Activated CD4-positive, alpha-beta T cell treated with anti-CD3 and anti-CD28 coated beads, Interleukin-2, amount 10 ng/mL, durations not matched to agents 24 days and 14 days (primary cell): ENCODE measurements at regions not wholly inside any gene's neighbourhood (a gene's known extent, or its start where the extent isn't known, plus 50 kb on each side); places are given as distances from the start of the nearest gene placed in this dataset.

Experiments
- DNase-seq: peaks from one replicate; pipeline ENCODE4 v3.0.0; 2022
- H3K27ac Mint-ChIP-seq: one replicate; pipeline ENCODE4 v1.8.0; 2022; ENCODE audit warnings: mild to moderate bottlenecking, mixed read lengths
- H3K27me3 Mint-ChIP-seq: one replicate; pipeline ENCODE4 v1.8.0; 2022; ENCODE audit warnings: mixed read lengths
- H3K36me3 Mint-ChIP-seq: one replicate; pipeline ENCODE4 v1.8.0; 2022; ENCODE audit warnings: low read depth, mild to moderate bottlenecking, mixed read lengths
- H3K4me1 Mint-ChIP-seq: one replicate; pipeline ENCODE4 v1.8.0; 2021; ENCODE audit warnings: mixed read lengths
- H3K4me3 Mint-ChIP-seq: one replicate; pipeline ENCODE4 v1.8.0; 2022; ENCODE audit warnings: mild to moderate bottlenecking, moderate library complexity, mixed read lengths
- H3K9me3 Mint-ChIP-seq: one replicate; pipeline ENCODE4 v1.8.0; 2021; ENCODE audit warnings: mixed read lengths
- intact Hi-C: fragments of 100-400 bp; cut with micrococcal nuclease; formaldehyde crosslinking; loops from one replicate; pipeline ENCODE4 v1.15.1; 2023

- H3K4me1 Mint-ChIP-seq = peaks cover 31% of the 10 kb centered on the region
- no peak for DNase-seq
- H3K36me3 Mint-ChIP-seq = no peaks in the 10 kb centered on the region
- H3K4me3 Mint-ChIP-seq = no peak overlapping the region
- no peaks in the 10 kb centered on the region for H3K27me3 Mint-ChIP-seq
- intact Hi-C loops = no loop called here
- no peak overlapping the region for H3K27ac Mint-ChIP-seq
- peaks cover 16% of the 10 kb centered on the region for H3K9me3 Mint-ChIP-seq
These were observed 273.1 kb downstream of the CLIC5 start for GRCh38 chr6:45742591-45742990.

- peak overlapping the region; percentile 16 for H3K4me3 Mint-ChIP-seq
These were observed 274.1 kb downstream of the CLIC5 start for GRCh38 chr6:45741437-45742171.

GRCh38 chr6:45739058-45739457 lies 276.6 kb downstream of the CLIC5 start:
- Mint-ChIP-seq H3K4me1 (peaks cover 51% of the 10 kb centered on the region), H3K36me3 (no peaks in the 10 kb centered on the region), H3K27ac (no peak overlapping the region), H3K4me3 (no peak overlapping the region), H3K9me3 (no peaks in the 10 kb centered on the region), H3K27me3 (peaks cover 1% of the 10 kb centered on the region)
- DNase-seq = no peak
- intact Hi-C loops = loop anchor here (5.0 kb wide), 1 partner anchor 252 kb away; no protein-coding TSS in a partner anchor

More at GRCh38 chr6:45741437-45742171, 274.1 kb downstream of the CLIC5 start:
- H3K27ac Mint-ChIP-seq = peak overlapping the region; percentile 60
- H3K36me3 Mint-ChIP-seq = no peaks in the 10 kb centered on the region
- intact Hi-C loops = no loop called here
- H3K27me3 Mint-ChIP-seq = no peaks in the 10 kb centered on the region
- peaks cover 7% of the 10 kb centered on the region for H3K9me3 Mint-ChIP-seq
- peaks cover 41% of the 10 kb centered on the region for H3K4me1 Mint-ChIP-seq
- peak; percentile 67 for DNase-seq

- peak overlapping the region; percentile 85 for H3K27ac Mint-ChIP-seq
- no peak for DNase-seq
- H3K36me3 Mint-ChIP-seq = no peaks in the 10 kb centered on the region
- intact Hi-C loops = loop anchor here (5.0 kb wide), 1 partner anchor 251 kb away; no protein-coding TSS in a partner anchor
- peaks cover 53% of the 10 kb centered on the region for H3K4me1 Mint-ChIP-seq
- no peaks in the 10 kb centered on the region for H3K9me3 Mint-ChIP-seq
- peak overlapping the region; percentile 68 for H3K4me3 Mint-ChIP-seq
- H3K27me3 Mint-ChIP-seq = peaks cover 3% of the 10 kb centered on the region
These were observed 277.6 kb downstream of the CLIC5 start for GRCh38 chr6:45738057-45738455.

GRCh38 chr6:45737331-45738056 lies 278.2 kb downstream of the CLIC5 start:
- Mint-ChIP-seq H3K9me3 (no peaks in the 10 kb centered on the region), H3K4me1 (peaks cover 53% of the 10 kb centered on the region), H3K36me3 (no peaks in the 10 kb centered on the region), H3K27ac (peak overlapping the region; percentile 85), H3K4me3 (peak overlapping the region; percentile 68), H3K27me3 (peaks cover 3% of the 10 kb centered on the region)
- DNase-seq = peak; percentile 82
- intact Hi-C loops = loop anchor here (1.0 to 5.0 kb wide), 8 partner anchors 22 to 361 kb away; partner anchors contain the start of gene SUPT3H

- no peak overlapping the region for H3K4me3 Mint-ChIP-seq
- H3K27ac Mint-ChIP-seq = peak overlapping the region; percentile 16
- H3K4me1 Mint-ChIP-seq = peaks cover 41% of the 10 kb centered on the region
- peaks cover 3% of the 10 kb centered on the region for H3K27me3 Mint-ChIP-seq
- intact Hi-C loops = loop anchor here (2.0 to 5.0 kb wide), 3 partner anchors 87 to 359 kb away; partner anchors contain the start of gene SUPT3H
- DNase-seq = no peak
- H3K36me3 Mint-ChIP-seq = no peaks in the 10 kb centered on the region
- H3K9me3 Mint-ChIP-seq = no peaks in the 10 kb centered on the region
These were observed 279.5 kb downstream of the CLIC5 start for GRCh38 chr6:45736134-45736533.

- Mint-ChIP-seq H3K4me1 (peaks cover 27% of the 10 kb centered on the region), H3K36me3 (no peaks in the 10 kb centered on the region), H3K9me3 (no peaks in the 10 kb centered on the region), H3K27ac (no peak overlapping the region), H3K4me3 (no peak overlapping the region), H3K27me3 (peaks cover 3% of the 10 kb centered on the region)
- intact Hi-C loops = no loop called here
- no peak for DNase-seq
These were observed 282.9 kb downstream of the CLIC5 start for GRCh38 chr6:45732731-45733130.

- H3K9me3 Mint-ChIP-seq = peaks cover 13% of the 10 kb centered on the region
- peaks cover 3% of the 10 kb centered on the region for H3K27me3 Mint-ChIP-seq
- no peaks in the 10 kb centered on the region for H3K36me3 Mint-ChIP-seq
- DNase-seq = no peak
- H3K27ac Mint-ChIP-seq = no peak overlapping the region
- no peak overlapping the region for H3K4me3 Mint-ChIP-seq
- intact Hi-C loops = no loop called here
- H3K4me1 Mint-ChIP-seq = peaks cover 6% of the 10 kb centered on the region
These were observed 285.4 kb downstream of the CLIC5 start for GRCh38 chr6:45730232-45730631.

- intact Hi-C loops = no loop called here
- H3K27ac Mint-ChIP-seq = no peak overlapping the region
- H3K36me3 Mint-ChIP-seq = no peaks in the 10 kb centered on the region
- peaks cover 13% of the 10 kb centered on the region for H3K9me3 Mint-ChIP-seq
- peaks cover 4% of the 10 kb centered on the region for H3K4me1 Mint-ChIP-seq
- H3K4me3 Mint-ChIP-seq = no peak overlapping the region
- no peak for DNase-seq
- peaks cover under 1% of the 10 kb centered on the region for H3K27me3 Mint-ChIP-seq
These were observed 287.0 kb downstream of the CLIC5 start for GRCh38 chr6:45728674-45729073.

- no peak for DNase-seq
- no peak overlapping the region for H3K27ac Mint-ChIP-seq
- H3K4me1 Mint-ChIP-seq = peaks cover 1% of the 10 kb centered on the region
- no peaks in the 10 kb centered on the region for H3K27me3 Mint-ChIP-seq
- H3K9me3 Mint-ChIP-seq = peaks cover 15% of the 10 kb centered on the region
- intact Hi-C loops = no loop called here
- H3K36me3 Mint-ChIP-seq = peaks cover 1% of the 10 kb centered on the region
- no peak overlapping the region for H3K4me3 Mint-ChIP-seq
These were observed 287.7 kb downstream of the CLIC5 start for GRCh38 chr6:45727819-45728449.

- Mint-ChIP-seq H3K9me3 (peaks cover 18% of the 10 kb centered on the region), H3K27ac (no peak overlapping the region), H3K4me1 (peaks cover 3% of the 10 kb centered on the region), H3K36me3 (peaks cover 4% of the 10 kb centered on the region), H3K27me3 (no peaks in the 10 kb centered on the region), H3K4me3 (no peak overlapping the region)
- intact Hi-C loops = no loop called here
- no peak for DNase-seq
These were observed 288.4 kb downstream of the CLIC5 start for GRCh38 chr6:45727228-45727627.

GRCh38 chr6:45726444-45726843 lies 289.2 kb downstream of the CLIC5 start:
- Mint-ChIP-seq H3K27ac (no peak overlapping the region), H3K36me3 (peaks cover 4% of the 10 kb centered on the region), H3K4me1 (peaks cover 3% of the 10 kb centered on the region), H3K27me3 (no peaks in the 10 kb centered on the region), H3K4me3 (no peak overlapping the region), H3K9me3 (peaks cover 18% of the 10 kb centered on the region)
- intact Hi-C loops = no loop called here
- no peak for DNase-seq

GRCh38 chr6:45724511-45724910 lies 291.1 kb downstream of the CLIC5 start:
- no peak overlapping the region for H3K4me3 Mint-ChIP-seq
- peaks cover 3% of the 10 kb centered on the region for H3K4me1 Mint-ChIP-seq

GRCh38 chr6:45724027-45724426 lies 291.6 kb downstream of the CLIC5 start:
- H3K27ac Mint-ChIP-seq = no peak overlapping the region
- H3K9me3 Mint-ChIP-seq = peaks cover 18% of the 10 kb centered on the region
- no peak overlapping the region for H3K4me3 Mint-ChIP-seq
- peaks cover 4% of the 10 kb centered on the region for H3K36me3 Mint-ChIP-seq
- no peaks in the 10 kb centered on the region for H3K27me3 Mint-ChIP-seq
- no peak for DNase-seq
- peaks cover 4% of the 10 kb centered on the region for H3K4me1 Mint-ChIP-seq
- intact Hi-C loops = no loop called here

More at GRCh38 chr6:45724511-45724910, 291.1 kb downstream of the CLIC5 start:
- H3K9me3 Mint-ChIP-seq = peaks cover 18% of the 10 kb centered on the region
- DNase-seq = no peak
- intact Hi-C loops = no loop called here
- H3K27ac Mint-ChIP-seq = no peak overlapping the region
- H3K36me3 Mint-ChIP-seq = peaks cover 4% of the 10 kb centered on the region
- H3K27me3 Mint-ChIP-seq = no peaks in the 10 kb centered on the region
